PC-3 (cell line): ENCODE measurements at regions not wholly inside any gene's neighbourhood (a gene's known extent, or its start where the extent isn't known, plus 50 kb on each side); places are given as distances from the start of the nearest gene placed in this dataset.

Experiments used
- ATAC-seq: fragments of 200-7000 bp; cut with Tn5 transposase; 2 replicates; pipeline ENCODE4 v1.9.1; 2020; ENCODE audit warnings: mild to moderate bottlenecking, moderate library complexity
- BruUV-seq: library from RNA; stranded (reverse); fragments of 400-500 nt; replicated peaks from 2 replicates; lab custom pipeline; 2021; lab: Mats Ljungman, UMichigan
- CTCF ChIA-PET: fragments of 300-600 bp; sonication (Branson Sonifier 250); formaldehyde crosslinking; loops from one replicate; lab custom pipeline; 2022; ENCODE audit warnings: antibody characterized with exemption; lab: Charles Lee
- POLR2A ChIA-PET: fragments of 300-600 bp; sonication (Branson Sonifier 250); formaldehyde crosslinking; loops from one replicate; lab custom pipeline; 2022; ENCODE audit warnings: antibody characterized with exemption; ENCODE audit not compliant: unreplicated experiment; lab: Charles Lee
- DNase-seq: peaks from one replicate; pipeline ENCODE4 v3.0.0-alpha.2; 2015
- H2AFZ ChIP-seq: fragments of 300-600 bp; sonication (generic); 2 replicates; pipeline ENCODE4 v1.6.0; 2016; ENCODE audit warnings: antibody characterized with exemption, low read length
- H3F3A ChIP-seq: fragments of 300-600 bp; sonication (generic); one replicate; pipeline ENCODE4 v1.6.0; 2017; ENCODE audit warnings: antibody characterized with exemption, low read length, control low read depth, mild to moderate bottlenecking; ENCODE audit not compliant: unreplicated experiment
- H3K27ac ChIP-seq: fragments of 300-600 bp; sonication (generic); 2 replicates; pipeline ENCODE4 v1.5.1; 2016; ENCODE audit warnings: mild to moderate bottlenecking, low read length
- H3K27me3 ChIP-seq: fragments of 300-600 bp; sonication (generic); 2 replicates; pipeline ENCODE4 v1.6.1; 2016; ENCODE audit warnings: low read length, mixed read lengths
- H3K36me3 ChIP-seq: fragments of 300-600 bp; sonication (generic); 2 replicates; pipeline ENCODE4 v1.6.1; 2016; ENCODE audit warnings: low read depth, mixed run types, low read length, mixed read lengths
- H3K4me1 ChIP-seq: fragments of 300-600 bp; sonication (generic); 2 replicates; pipeline ENCODE4 v1.5.1; 2016; ENCODE audit warnings: low read length; ENCODE audit not compliant: insufficient read depth
- H3K4me2 ChIP-seq: fragments of 300-600 bp; sonication (generic); 2 replicates; pipeline ENCODE4 v1.6.0; 2016; ENCODE audit warnings: low read length
- H3K4me3 ChIP-seq: fragments of 300-600 bp; sonication (generic); 2 replicates; pipeline ENCODE4 v1.5.1; 2016; ENCODE audit warnings: mild to moderate bottlenecking, low read length, mixed read lengths
- H3K79me2 ChIP-seq: fragments of 300-600 bp; sonication (generic); 2 replicates; pipeline ENCODE4 v1.6.1; 2017; ENCODE audit warnings: low read length, mixed read lengths
- H3K9ac ChIP-seq: fragments of 300-600 bp; sonication (generic); 2 replicates; pipeline ENCODE4 v1.6.0; 2016; ENCODE audit warnings: mild to moderate bottlenecking, low read length
- H3K9me2 ChIP-seq: fragments of 300-600 bp; sonication (generic); replicated peaks from 2 replicates; pipeline ENCODE4 v1.6.1; 2016; ENCODE audit warnings: mixed run types, low read length, mixed read lengths
- H3K9me3 ChIP-seq: fragments of 300-600 bp; sonication (generic); 2 replicates; pipeline ENCODE4 v1.6.1; 2016; ENCODE audit warnings: low read length, mixed read lengths
- H4K20me1 ChIP-seq: fragments of 300-600 bp; sonication (generic); 2 replicates; pipeline ENCODE4 v1.6.1; 2016; ENCODE audit warnings: low read length, mixed read lengths
- EZH2 ChIP-seq: fragments of 300-600 bp; sonication (generic); IDR thresholded peaks from one replicate; pipeline ENCODE4 v1.6.1; 2017; ENCODE audit warnings: antibody characterized with exemption, mild to moderate bottlenecking, low read length; ENCODE audit not compliant: unreplicated experiment
- EZH2phosphoT487 ChIP-seq: fragments of 300-600 bp; sonication (generic); IDR thresholded peaks from 2 replicates; pipeline ENCODE4 v1.6.1; 2018; ENCODE audit warnings: mild to moderate bottlenecking, antibody characterized with exemption, low read length, borderline replicate concordance
- intact Hi-C: fragments of 100-400 bp; cut with micrococcal nuclease; formaldehyde crosslinking; loops from 2 replicates; pipeline ENCODE4 v1.9.0; 2023
- TF ChIP-seq, protein P1 (sequence below): fragments of 300-600 bp; sonication (generic); conservative IDR thresholded peaks from 2 replicates; pipeline ENCODE4 v1.5.1; 2017; ENCODE audit warnings: antibody characterized with exemption, low read depth, mild to moderate bottlenecking, low read length

DNA sequence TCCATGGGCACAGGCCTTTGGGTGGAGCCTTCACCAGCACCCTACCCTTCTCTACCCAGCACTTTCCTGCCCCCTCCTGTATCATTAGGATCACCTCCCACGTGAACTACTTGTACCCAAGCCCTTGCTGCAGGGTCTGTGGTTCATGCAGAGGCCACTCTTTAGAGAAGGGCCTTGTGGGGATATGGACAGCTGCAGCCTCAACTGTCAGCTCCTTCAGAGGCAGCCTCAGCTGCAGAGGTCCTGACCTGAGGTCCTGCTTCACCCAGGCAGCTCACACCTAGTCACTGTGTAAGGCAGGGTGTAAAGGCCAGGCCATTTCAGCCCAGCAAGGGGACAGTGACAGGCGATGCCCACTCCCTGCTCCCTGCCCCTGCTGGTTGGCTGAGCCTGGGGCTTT, 448.6 kb upstream of the PROK2 start:
- Histone ChIP-seq H3K36me3 (no peaks in the 10 kb centered on the region), H3K4me3 (no peak overlapping the region), H3K9me3 (no peaks in the 10 kb centered on the region), H3K27me3 (peaks cover 43% of the 10 kb centered on the region), H3K4me1 (no peaks in the 10 kb centered on the region), H4K20me1 (no peaks in the 10 kb centered on the region), H3F3A (no peaks in the 10 kb centered on the region), H2AFZ (no peak overlapping the region), H3K27ac (no peak overlapping the region), H3K9ac (no peak overlapping the region), H3K79me2 (no peaks in the 10 kb centered on the region), H3K9me2 (no peaks in the 10 kb centered on the region), H3K4me2 (no peak overlapping the region)
- DNase-seq (no peak), ATAC-seq (no peak)
- TF ChIP-seq, protein P1, sequence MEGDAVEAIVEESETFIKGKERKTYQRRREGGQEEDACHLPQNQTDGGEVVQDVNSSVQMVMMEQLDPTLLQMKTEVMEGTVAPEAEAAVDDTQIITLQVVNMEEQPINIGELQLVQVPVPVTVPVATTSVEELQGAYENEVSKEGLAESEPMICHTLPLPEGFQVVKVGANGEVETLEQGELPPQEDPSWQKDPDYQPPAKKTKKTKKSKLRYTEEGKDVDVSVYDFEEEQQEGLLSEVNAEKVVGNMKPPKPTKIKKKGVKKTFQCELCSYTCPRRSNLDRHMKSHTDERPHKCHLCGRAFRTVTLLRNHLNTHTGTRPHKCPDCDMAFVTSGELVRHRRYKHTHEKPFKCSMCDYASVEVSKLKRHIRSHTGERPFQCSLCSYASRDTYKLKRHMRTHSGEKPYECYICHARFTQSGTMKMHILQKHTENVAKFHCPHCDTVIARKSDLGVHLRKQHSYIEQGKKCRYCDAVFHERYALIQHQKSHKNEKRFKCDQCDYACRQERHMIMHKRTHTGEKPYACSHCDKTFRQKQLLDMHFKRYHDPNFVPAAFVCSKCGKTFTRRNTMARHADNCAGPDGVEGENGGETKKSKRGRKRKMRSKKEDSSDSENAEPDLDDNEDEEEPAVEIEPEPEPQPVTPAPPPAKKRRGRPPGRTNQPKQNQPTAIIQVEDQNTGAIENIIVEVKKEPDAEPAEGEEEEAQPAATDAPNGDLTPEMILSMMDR = no peak
- TF ChIP-seq EZH2phosphoT487 = no peak
- no peak for TF ChIP-seq EZH2
- ChIA-PET POLR2A (no interaction called here), CTCF (no interaction called here)
- BruUV-seq = no TSS peak
- intact Hi-C loops = no loop called here

DNA sequence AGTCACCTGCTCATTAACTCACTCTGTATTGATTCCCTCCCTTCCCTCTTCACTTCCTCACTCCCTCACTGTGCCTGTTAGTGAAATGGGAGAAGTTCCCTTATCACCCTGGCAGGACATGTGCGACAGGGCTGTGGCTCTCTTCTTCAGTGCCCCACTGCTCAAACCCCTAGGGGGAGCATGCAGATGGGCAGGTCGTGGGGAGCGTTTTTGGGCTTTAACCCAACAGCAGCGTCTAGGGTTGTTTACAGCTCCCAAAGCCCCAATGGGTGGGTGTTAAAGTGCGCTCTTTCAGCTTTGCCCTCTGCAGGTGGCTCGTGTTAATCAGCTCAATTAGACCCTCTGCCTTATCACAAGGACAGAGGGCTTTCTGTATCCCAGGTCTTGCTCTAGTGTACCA, 447.8 kb upstream of the PROK2 start:
- Histone ChIP-seq H3K9me2 (no peaks in the 10 kb centered on the region), H3K9ac (no peak overlapping the region), H3K79me2 (no peaks in the 10 kb centered on the region), H4K20me1 (no peaks in the 10 kb centered on the region), H3K4me2 (no peak overlapping the region), H3K9me3 (no peaks in the 10 kb centered on the region), H3F3A (no peaks in the 10 kb centered on the region), H3K27me3 (peaks cover 48% of the 10 kb centered on the region), H3K27ac (no peak overlapping the region), H3K4me3 (no peak overlapping the region), H2AFZ (no peak overlapping the region), H3K36me3 (no peaks in the 10 kb centered on the region), H3K4me1 (no peaks in the 10 kb centered on the region)
- no peak for TF ChIP-seq EZH2
- TF ChIP-seq, protein P1 = no peak
- TF ChIP-seq EZH2phosphoT487 = no peak
- CTCF ChIA-PET = no interaction called here
- DNase-seq (no peak), ATAC-seq (no peak)
- no TSS peak for BruUV-seq
- intact Hi-C loops = no loop called here
- POLR2A ChIA-PET = no interaction called here

DNA sequence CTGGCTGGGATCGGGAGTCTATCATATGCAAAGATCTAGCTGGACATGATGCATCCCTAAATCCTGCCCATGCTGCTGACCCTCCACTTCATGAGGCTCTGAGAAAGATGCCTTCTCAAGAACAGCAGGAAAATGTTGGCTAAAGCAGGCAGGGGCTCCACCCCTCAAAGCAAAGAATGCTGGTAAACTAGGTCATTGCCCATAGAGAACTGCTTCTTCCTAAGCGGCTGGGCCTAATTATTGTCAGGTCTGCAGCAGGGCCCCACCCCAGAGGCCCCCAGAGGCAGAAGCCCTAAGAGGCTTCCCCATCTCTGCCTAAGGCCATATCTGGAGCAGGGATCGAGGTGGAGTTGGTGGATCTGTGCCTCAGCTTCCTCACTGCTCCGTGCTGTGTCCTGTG, 447.4 kb upstream of the PROK2 start:
- intact Hi-C loops = no loop called here
- Histone ChIP-seq H3K4me2 (no peak overlapping the region), H2AFZ (no peak overlapping the region), H3K4me1 (no peaks in the 10 kb centered on the region), H3K9ac (no peak overlapping the region), H3K4me3 (no peak overlapping the region), H3K27ac (no peak overlapping the region), H3K9me3 (no peaks in the 10 kb centered on the region), H4K20me1 (no peaks in the 10 kb centered on the region), H3K27me3 (peaks cover 50% of the 10 kb centered on the region), H3K9me2 (no peaks in the 10 kb centered on the region), H3K79me2 (no peaks in the 10 kb centered on the region), H3K36me3 (no peaks in the 10 kb centered on the region), H3F3A (no peaks in the 10 kb centered on the region)
- DNase-seq (no peak), ATAC-seq (no peak)
- POLR2A ChIA-PET = no interaction called here
- CTCF ChIA-PET = no interaction called here
- no peak for TF ChIP-seq EZH2phosphoT487
- TF ChIP-seq EZH2 = no peak
- TF ChIP-seq, protein P1 = no peak
- no TSS peak for BruUV-seq
